ENCODE measurements at regions not wholly inside any gene's neighbourhood (a gene's known extent, or its start where the extent isn't known, plus 50 kb on each side); places are given as distances from the start of the nearest gene placed in this dataset.

DNA sequence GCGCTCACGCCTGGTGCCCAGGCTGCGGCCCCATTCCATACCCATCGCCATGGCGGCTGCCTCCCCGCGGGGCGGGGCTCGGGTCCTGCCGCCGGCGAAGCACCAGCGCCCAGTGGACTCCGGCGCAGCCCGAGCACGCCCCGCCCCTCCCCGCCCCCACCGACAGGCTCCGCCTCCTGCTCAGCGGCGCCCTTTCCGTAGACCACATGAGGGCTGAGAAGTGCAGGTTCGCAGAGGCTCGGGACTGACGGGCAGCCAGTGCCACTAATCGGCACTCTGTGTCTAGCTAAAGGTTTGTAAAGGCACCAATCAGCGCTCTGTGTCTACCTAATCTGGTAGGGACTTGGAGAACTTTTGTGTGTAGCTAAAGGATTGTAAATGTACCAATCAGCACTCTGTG, 352.2 kb upstream of the AMELY start:
- TF ChIP-seq, protein P1, sequence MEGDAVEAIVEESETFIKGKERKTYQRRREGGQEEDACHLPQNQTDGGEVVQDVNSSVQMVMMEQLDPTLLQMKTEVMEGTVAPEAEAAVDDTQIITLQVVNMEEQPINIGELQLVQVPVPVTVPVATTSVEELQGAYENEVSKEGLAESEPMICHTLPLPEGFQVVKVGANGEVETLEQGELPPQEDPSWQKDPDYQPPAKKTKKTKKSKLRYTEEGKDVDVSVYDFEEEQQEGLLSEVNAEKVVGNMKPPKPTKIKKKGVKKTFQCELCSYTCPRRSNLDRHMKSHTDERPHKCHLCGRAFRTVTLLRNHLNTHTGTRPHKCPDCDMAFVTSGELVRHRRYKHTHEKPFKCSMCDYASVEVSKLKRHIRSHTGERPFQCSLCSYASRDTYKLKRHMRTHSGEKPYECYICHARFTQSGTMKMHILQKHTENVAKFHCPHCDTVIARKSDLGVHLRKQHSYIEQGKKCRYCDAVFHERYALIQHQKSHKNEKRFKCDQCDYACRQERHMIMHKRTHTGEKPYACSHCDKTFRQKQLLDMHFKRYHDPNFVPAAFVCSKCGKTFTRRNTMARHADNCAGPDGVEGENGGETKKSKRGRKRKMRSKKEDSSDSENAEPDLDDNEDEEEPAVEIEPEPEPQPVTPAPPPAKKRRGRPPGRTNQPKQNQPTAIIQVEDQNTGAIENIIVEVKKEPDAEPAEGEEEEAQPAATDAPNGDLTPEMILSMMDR (IDR thresholded peaks at IDR 0.05), result no peak
- no peak for TF ChIP-seq POLR2AphosphoS5 (IDR thresholded peaks at IDR 0.05)

All from breast epithelium (tissue), 3 donors.